ENCODE measurements at regions not wholly inside any gene's neighbourhood (a gene's known extent, or its start where the extent isn't known, plus 50 kb on each side); places are given as distances from the start of the nearest gene placed in this dataset.

- TF ChIP-seq SIN3A (IDR thresholded peaks at IDR 0.05; ENCODE audit: borderline replicate concordance, insufficient read depth, low read length): no peak
These were observed 147.0 kb downstream of the LINC00237 start for GRCh38 chr20:20959031-20959755.

GRCh38 chr20:20956513-20956931 is 149.6 kb downstream of the LINC00237 start:
- TF ChIP-seq SIN3A (IDR thresholded peaks at IDR 0.05; ENCODE audit: borderline replicate concordance, insufficient read depth, low read length) (no peak), POLR2AphosphoS5 (IDR thresholded peaks at IDR 0.05; ENCODE audit: low read depth, low read length) (no peak), TAF1 (IDR thresholded peaks at IDR 0.05; ENCODE audit: borderline replicate concordance, insufficient read depth, low read length) (no peak), FOXP2 (optimal IDR thresholded peaks at IDR 0.05; ENCODE audit: borderline replicate concordance, extremely low read depth, extremely low read length, insufficient read depth) (no peak), REST (IDR thresholded peaks at IDR 0.05; ENCODE audit: insufficient read depth in 1 of 2, low read depth in 2 of 2, low read length in 2 of 2) (no peak)

- TF ChIP-seq SIN3A (IDR thresholded peaks at IDR 0.05; ENCODE audit: borderline replicate concordance, insufficient read depth, low read length): no peak
- no peak for TF ChIP-seq TAF1 (IDR thresholded peaks at IDR 0.05; ENCODE audit: borderline replicate concordance, insufficient read depth, low read length)
- no peak for TF ChIP-seq FOXP2 (optimal IDR thresholded peaks at IDR 0.05; ENCODE audit: borderline replicate concordance, extremely low read depth, extremely low read length, insufficient read depth)
- no peak for TF ChIP-seq POLR2AphosphoS5 (IDR thresholded peaks at IDR 0.05; ENCODE audit: low read depth, low read length)
- no peak for TF ChIP-seq REST (IDR thresholded peaks at IDR 0.05; ENCODE audit: insufficient read depth in 1 of 2, low read depth in 2 of 2, low read length in 2 of 2)
These were observed 150.3 kb downstream of the LINC00237 start for GRCh38 chr20:20955892-20956291.

- TF ChIP-seq REST (IDR thresholded peaks at IDR 0.05; ENCODE audit: insufficient read depth in 1 of 2, low read depth in 2 of 2, low read length in 2 of 2) (no peak), TAF1 (IDR thresholded peaks at IDR 0.05; ENCODE audit: borderline replicate concordance, insufficient read depth, low read length) (no peak), FOXP2 (optimal IDR thresholded peaks at IDR 0.05; ENCODE audit: borderline replicate concordance, extremely low read depth, extremely low read length, insufficient read depth) (no peak), SIN3A (IDR thresholded peaks at IDR 0.05; ENCODE audit: borderline replicate concordance, insufficient read depth, low read length) (no peak), POLR2AphosphoS5 (IDR thresholded peaks at IDR 0.05; ENCODE audit: low read depth, low read length) (no peak)
These were observed 152.2 kb downstream of the LINC00237 start for GRCh38 chr20:20953738-20954618.

GRCh38 chr20:20950620-20951019 is 155.5 kb downstream of the LINC00237 start:
- no peak for TF ChIP-seq TAF1 (IDR thresholded peaks at IDR 0.05; ENCODE audit: borderline replicate concordance, insufficient read depth, low read length)
